ENCODE measurements at regions not wholly inside any gene's neighbourhood (a gene's known extent, or its start where the extent isn't known, plus 50 kb on each side); places are given as distances from the start of the nearest gene placed in this dataset.
A peak's percentile ranks its signal among the peaks of the same experiment; 100 is the strongest.

- no peak for DNase-seq (ENCODE audit: low spot score)
Observed at GRCh38 chr11:15773476-15774387, 582.6 kb downstream of the SOX6 start.

GRCh38 chr11:15774388-15774939, 581.9 kb downstream of the SOX6 start:
- no peak for DNase-seq (ENCODE audit: low spot score)

GRCh38 chr11:15775015-15775541, 581.3 kb downstream of the SOX6 start:
- no peak for DNase-seq (ENCODE audit: low spot score)

- DNase-seq (ENCODE audit: low spot score): no peak
Observed at GRCh38 chr11:15775797-15776196, 580.5 kb downstream of the SOX6 start.

- no peak for DNase-seq (ENCODE audit: low spot score)
Observed at GRCh38 chr11:15776366-15776765, 580.0 kb downstream of the SOX6 start.

GRCh38 chr11:15779518-15779917, 576.8 kb downstream of the SOX6 start:
- DNase-seq (ENCODE audit: low spot score): no peak

GRCh38 chr11:15780382-15780781, 576.0 kb downstream of the SOX6 start:
- no peak for DNase-seq (ENCODE audit: low spot score)

- DNase-seq (ENCODE audit: low spot score): no peak
Observed at GRCh38 chr11:15780837-15781236, 575.5 kb downstream of the SOX6 start.

- no peak for DNase-seq (ENCODE audit: low spot score)
Observed at GRCh38 chr11:15783619-15784018, 572.7 kb downstream of the SOX6 start.

- no peak for DNase-seq (ENCODE audit: low spot score)
Observed at GRCh38 chr11:15793043-15793996, 563.0 kb downstream of the SOX6 start.

GRCh38 chr11:15794361-15795150, 561.8 kb downstream of the SOX6 start:
- DNase-seq (ENCODE audit: low spot score): no peak

GRCh38 chr11:15795378-15795777, 561.0 kb downstream of the SOX6 start:
- DNase-seq (ENCODE audit: low spot score): no peak

- DNase-seq (ENCODE audit: low spot score): peak; percentile 53
Observed at GRCh38 chr11:15800111-15800800, 556.1 kb downstream of the SOX6 start.

- DNase-seq (ENCODE audit: low spot score): no peak
Observed at GRCh38 chr11:15801126-15801525, 555.2 kb downstream of the SOX6 start.

GRCh38 chr11:15801616-15802015, 554.7 kb downstream of the SOX6 start:
- no peak for DNase-seq (ENCODE audit: low spot score)

- DNase-seq (ENCODE audit: low spot score): no peak
Observed at GRCh38 chr11:15805726-15806125, 550.6 kb downstream of the SOX6 start.

GRCh38 chr11:15806217-15806616, 550.1 kb downstream of the SOX6 start:
- DNase-seq (ENCODE audit: low spot score): no peak

GRCh38 chr11:15807827-15808226, 548.5 kb downstream of the SOX6 start:
- DNase-seq (ENCODE audit: low spot score): no peak

GRCh38 chr11:15810082-15810481, 546.3 kb downstream of the SOX6 start:
- no peak for DNase-seq (ENCODE audit: low spot score)

- DNase-seq (ENCODE audit: low spot score): no peak
Observed at GRCh38 chr11:15810525-15810924, 545.8 kb downstream of the SOX6 start.

Measured in globus pallidus (tissue), 1 donor.